Sigmoid colon (tissue), 6 donors: ENCODE measurements at regions not wholly inside any gene's neighbourhood (a gene's known extent, or its start where the extent isn't known, plus 50 kb on each side); places are given as distances from the start of the nearest gene placed in this dataset.

Source experiments
- DNase-seq: peaks from one replicate; pipeline ENCODE4 v3.0.0-alpha.2; 2019
- H3K27ac ChIP-seq, 4 donors: fragments of 200-600 bp; sonication (generic); one replicate each; pipeline ENCODE4 v1.5.1; 2016 to 2019; ENCODE audit warnings: mild to moderate bottlenecking in 1 of 4
- H3K27me3 ChIP-seq, 3 donors: fragments of 200-600 bp; sonication (generic); one replicate each; pipeline ENCODE4 v1.5.1; 2019; ENCODE audit warnings: mild to moderate bottlenecking in 1 of 3
- H3K36me3 ChIP-seq, 4 donors: fragments of 200-600 bp; sonication (generic); one replicate each; pipeline ENCODE4 v1.5.1; 2016 to 2019
- H3K4me1 ChIP-seq, 4 donors: fragments of 200-600 bp; sonication (generic); one replicate each; pipeline ENCODE4 v1.5.1; 2017 to 2019
- H3K4me3 ChIP-seq, 4 donors: fragments of 200-600 bp; sonication (generic); one replicate each; pipeline ENCODE4 v1.5.1; 2017 to 2019; ENCODE audit warnings: mild to moderate bottlenecking in 2 of 4, moderate library complexity in 1 of 4
- H3K9me3 ChIP-seq, 4 donors: fragments of 200-600 bp in 3 of 4; sonication (generic) in 3 of 4; one replicate each; pipeline versions ENCODE4 v1.5.1 to v1.6.1; 2013 to 2019
- CTCF ChIP-seq, 4 experiments: fragments of 450-650 bp in 3 of 4; fragments of 200-600 bp in 1 of 4; IDR thresholded peaks; one replicate each; pipeline ENCODE4 v1.5.1; 2016 to 2019; ENCODE audit warnings: antibody characterized with exemption in 4 of 4, mild to moderate bottlenecking in 3 of 4, moderate library complexity in 2 of 4
- EP300 ChIP-seq, 4 donors: sonication (generic); formaldehyde crosslinking; IDR thresholded peaks; one replicate each; pipeline ENCODE4 v1.6.1; 2017; ENCODE audit warnings: antibody characterized with exemption in 4 of 4
- POLR2A ChIP-seq, 2 donors: fragments of 450-650 bp; IDR thresholded peaks; one replicate each; pipeline ENCODE4 v1.6.1; 2016; ENCODE audit warnings: antibody characterized with exemption in 2 of 2, mild to moderate bottlenecking in 2 of 2, moderate library complexity in 2 of 2
- POLR2AphosphoS5 ChIP-seq, 4 donors: sonication (generic); formaldehyde crosslinking; IDR thresholded peaks; one replicate each; pipeline ENCODE4 v1.6.1; 2017; ENCODE audit warnings: antibody characterized with exemption in 4 of 4
- WGBS, 2 donors: extraction: QIAGEN DNeasy Blood & Tissue Kit; methylation state at CpG; one replicate each; pipeline ENCODE4 v1.1.7; 2013; 5-methylcytosine and 5-hydroxymethylcytosine counted together
- intact Hi-C: fragments of 100-400 bp; cut with DNase I; formaldehyde crosslinking; loops from one replicate; pipeline ENCODE4 v1.15.1; 2023
- donor health status: healthy with polysubstance abuse.
- donor health status: healthy.

DNA sequence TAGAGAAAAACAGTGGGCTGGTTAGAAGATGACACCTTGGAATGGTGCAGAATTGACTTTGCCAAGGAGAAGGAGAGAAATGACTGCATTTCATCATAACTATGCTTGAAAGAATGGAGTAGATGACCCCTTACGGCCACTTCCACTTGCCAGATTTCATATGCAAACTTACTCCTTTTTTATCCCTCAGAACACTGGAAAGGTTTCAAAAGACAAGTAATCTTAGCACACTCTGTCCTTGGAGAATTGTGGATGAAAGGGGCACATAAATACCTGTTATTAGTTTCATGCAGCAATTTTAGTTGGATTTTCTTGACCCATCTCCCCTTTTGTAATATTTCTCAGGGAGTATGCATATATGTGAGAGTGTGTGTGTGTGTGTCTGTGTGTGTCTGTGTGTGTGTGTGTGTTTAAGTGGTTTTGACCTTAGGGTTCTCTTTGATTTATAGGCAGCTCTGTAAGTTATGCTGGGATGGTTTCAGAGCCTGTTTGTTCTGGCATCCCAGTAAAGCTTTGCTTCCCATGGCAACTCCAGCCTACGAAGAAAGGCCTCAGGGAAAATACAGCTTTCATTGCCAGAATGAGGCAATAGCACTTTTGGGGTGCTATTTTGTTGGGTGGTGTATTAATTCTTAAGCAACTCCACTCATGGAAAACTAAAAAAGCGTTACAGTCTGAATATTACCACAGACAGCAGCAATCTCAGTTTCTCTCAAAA lies 122.2 kb upstream of the TP63 start:
- H3K27me3 ChIP-seq, result no peaks in the 10 kb centered on the region
- H3K4me1 ChIP-seq, result peaks cover 0 to 19% (median 11%) of the 10 kb centered on the region in 4 donors
- H3K4me3 ChIP-seq, result no peak overlapping the region
- peak overlapping the region in 2 of 4 donors; percentile 43 to 55 for H3K27ac ChIP-seq
- H3K9me3 ChIP-seq, result no peaks in the 10 kb centered on the region
- 81 to 85% methylated on average over 3 of the region's 3 CpGs for WGBS, 2 donors
- DNase-seq, result no peak
- TF ChIP-seq CTCF (IDR thresholded peaks at IDR 0.05) (no peak), POLR2AphosphoS5 (IDR thresholded peaks at IDR 0.05) (peak in 2 of 4 donors; percentile 3 to 59), EP300 (IDR thresholded peaks at IDR 0.05) (peak in 1 of 4 donors; percentile 66), POLR2A (IDR thresholded peaks at IDR 0.05) (no peak)
- no peaks in the 10 kb centered on the region for H3K36me3 ChIP-seq
- intact Hi-C loops, result no loop called here

GRCh38 chr3:189512039-189512438 lies 119.2 kb upstream of the TP63 start:
- intact Hi-C loops, result no loop called here
- Histone ChIP-seq H3K27me3 (no peaks in the 10 kb centered on the region), H3K27ac (no peak overlapping the region), H3K4me1 (peaks cover 0 to 28% (median 11%) of the 10 kb centered on the region in 4 donors), H3K4me3 (no peak overlapping the region), H3K9me3 (no peaks in the 10 kb centered on the region), H3K36me3 (no peaks in the 10 kb centered on the region)
- no peak for DNase-seq
- WGBS, 2 donors, result 54 to 95% methylated on average over 1 of the region's 1 CpG
- TF ChIP-seq CTCF (IDR thresholded peaks at IDR 0.05) (no peak), EP300 (IDR thresholded peaks at IDR 0.05) (no peak), POLR2A (IDR thresholded peaks at IDR 0.05) (no peak), POLR2AphosphoS5 (IDR thresholded peaks at IDR 0.05) (no peak)

GRCh38 chr3:189512821-189513220 lies 118.4 kb upstream of the TP63 start:
- Histone ChIP-seq H3K9me3 (no peaks in the 10 kb centered on the region), H3K27me3 (no peaks in the 10 kb centered on the region), H3K27ac (no peak overlapping the region), H3K4me1 (peaks cover 0 to 28% (median 11%) of the 10 kb centered on the region in 4 donors), H3K36me3 (no peaks in the 10 kb centered on the region), H3K4me3 (no peak overlapping the region)
- no peak for TF ChIP-seq EP300 (IDR thresholded peaks at IDR 0.05)
- no peak for TF ChIP-seq POLR2AphosphoS5 (IDR thresholded peaks at IDR 0.05)
- no peak for TF ChIP-seq CTCF (IDR thresholded peaks at IDR 0.05)
- no peak for TF ChIP-seq POLR2A (IDR thresholded peaks at IDR 0.05)
- no peak for DNase-seq
- intact Hi-C loops, result no loop called here

GRCh38 chr3:189513281-189514117 lies 117.7 kb upstream of the TP63 start:
- 16 to 71% methylated on average over 9 of the region's 9 CpGs for WGBS, 2 donors
- DNase-seq, result no peak
- H3K4me1 ChIP-seq, result peaks cover 0 to 25% (median 6%) of the 10 kb centered on the region in 4 donors
- TF ChIP-seq CTCF (IDR thresholded peaks at IDR 0.05) (no peak), POLR2A (IDR thresholded peaks at IDR 0.05) (no peak), EP300 (IDR thresholded peaks at IDR 0.05) (no peak), POLR2AphosphoS5 (IDR thresholded peaks at IDR 0.05) (no peak)
- H3K27ac ChIP-seq, result no peak overlapping the region
- H3K9me3 ChIP-seq, result peaks cover 0 to 2% (median 0%) of the 10 kb centered on the region in 4 donors
- no peaks in the 10 kb centered on the region for H3K36me3 ChIP-seq
- intact Hi-C loops, result no loop called here
- H3K27me3 ChIP-seq, result no peaks in the 10 kb centered on the region
- no peak overlapping the region for H3K4me3 ChIP-seq
